AG20443 (cell line): ENCODE measurements at regions not wholly inside any gene's neighbourhood (a gene's known extent, or its start where the extent isn't known, plus 50 kb on each side); places are given as distances from the start of the nearest gene placed in this dataset.

Experiments used
- DNase-seq: peaks from one replicate; pipeline ENCODE4 v3.0.0; 2012; ENCODE audit warnings: low spot score, mixed read lengths

DNA sequence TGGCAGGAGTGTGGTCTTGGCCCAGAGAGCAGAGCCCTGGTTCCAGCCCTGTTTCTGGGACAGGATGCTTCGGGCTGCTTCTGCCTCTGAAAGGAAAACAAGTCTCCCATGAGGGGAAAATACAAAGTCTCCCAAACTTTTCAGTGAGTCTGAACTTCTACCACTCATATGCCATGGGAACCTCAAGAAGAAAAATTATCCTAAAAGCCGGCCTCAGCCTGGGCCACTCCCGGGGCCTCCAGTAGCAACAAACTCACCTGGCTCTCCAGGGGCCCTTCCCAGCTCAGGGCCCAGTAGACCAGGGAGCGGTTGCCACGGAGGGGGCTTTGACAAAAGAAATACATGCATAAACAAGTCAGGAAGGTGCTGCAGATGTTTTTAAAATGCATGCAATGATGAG, 289.2 kb upstream of the HDAC4 start:
- no peak for DNase-seq

DNA sequence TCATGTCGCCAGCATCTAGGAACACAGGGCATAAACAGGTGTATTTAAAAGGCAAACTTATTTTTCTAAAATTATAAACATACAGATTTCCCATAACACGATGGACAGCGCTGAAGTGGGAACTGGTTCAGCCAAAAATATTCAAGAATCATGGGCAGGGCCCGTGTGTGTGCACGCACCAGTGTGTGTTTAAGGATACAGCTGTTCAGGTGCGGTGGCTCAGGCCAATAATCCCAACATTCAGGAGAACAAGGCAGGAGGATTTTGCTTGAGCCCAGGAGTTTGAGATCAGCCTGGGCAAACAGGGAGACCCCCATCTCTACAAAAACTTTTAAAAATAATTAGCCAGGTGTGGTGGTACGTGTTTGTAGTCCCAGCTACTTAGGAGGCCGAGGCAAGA, 288.6 kb upstream of the HDAC4 start:
- no peak for DNase-seq

DNA sequence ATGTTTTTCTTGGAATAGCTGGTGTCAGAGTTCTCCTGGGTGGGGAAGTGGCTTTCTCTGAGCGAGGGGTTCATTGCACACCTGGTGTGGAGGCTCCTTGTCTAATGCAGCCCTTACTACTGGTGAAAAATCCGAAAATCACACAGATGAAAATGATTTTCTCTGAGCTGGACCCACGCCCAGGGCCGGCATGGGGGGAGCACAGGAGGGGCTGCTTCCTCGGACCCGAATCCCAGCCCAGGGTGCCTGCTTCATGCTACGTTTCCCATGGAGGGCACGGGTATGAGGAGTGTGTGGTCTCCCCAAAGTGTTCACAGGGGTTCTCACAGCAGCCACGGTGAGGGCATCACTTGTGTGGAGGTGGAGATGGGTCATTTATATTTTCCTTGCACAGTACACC, 288.0 kb upstream of the HDAC4 start:
- no peak for DNase-seq

DNA sequence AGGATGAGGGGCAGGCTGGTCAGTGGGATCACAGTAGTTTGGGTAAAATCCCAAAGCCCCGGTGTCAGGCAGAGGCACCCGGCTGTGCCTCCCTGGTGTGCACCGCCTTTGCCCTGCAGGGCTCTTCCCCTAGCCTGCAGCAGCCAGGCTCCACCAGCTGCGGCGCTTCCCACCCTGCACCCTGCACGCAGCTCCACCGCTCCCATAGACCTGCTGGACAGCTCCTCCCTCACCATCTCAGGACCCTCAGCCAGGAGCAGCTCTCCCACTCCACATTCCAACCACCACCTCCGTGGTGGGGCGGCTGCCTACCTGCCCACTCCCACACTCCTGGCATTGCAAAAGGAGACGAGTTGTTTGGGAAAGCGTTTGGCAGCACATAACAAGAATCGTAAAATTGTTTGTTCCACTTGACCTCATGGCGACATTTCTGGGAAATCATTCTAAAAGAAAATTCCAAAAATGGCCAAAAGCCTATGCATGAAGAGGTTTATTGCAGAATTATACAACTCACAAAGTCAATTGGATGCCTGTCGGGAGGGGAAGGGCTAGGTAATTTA, 287.4 kb upstream of the HDAC4 start:
- DNase-seq, result no peak

DNA sequence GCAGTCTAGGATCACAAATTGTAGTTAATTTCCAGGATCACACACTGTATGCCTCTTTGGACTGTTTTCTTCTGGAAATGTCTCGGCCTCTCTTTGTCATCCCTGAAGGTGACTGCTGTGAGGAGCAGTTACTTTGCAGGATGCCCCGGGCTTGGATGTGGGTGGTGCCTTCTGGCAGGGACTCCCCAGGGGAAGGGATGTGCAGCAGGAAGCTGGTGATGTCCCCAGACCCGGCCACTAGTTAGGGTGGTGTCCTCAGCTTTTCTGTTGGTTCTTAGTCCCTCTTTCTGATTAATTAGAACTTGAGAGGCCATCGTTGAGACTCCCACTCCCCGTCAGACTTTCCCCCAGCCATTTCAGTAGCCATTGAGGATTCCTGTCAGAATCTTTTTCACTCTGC, 286.6 kb upstream of the HDAC4 start:
- no peak for DNase-seq

DNA sequence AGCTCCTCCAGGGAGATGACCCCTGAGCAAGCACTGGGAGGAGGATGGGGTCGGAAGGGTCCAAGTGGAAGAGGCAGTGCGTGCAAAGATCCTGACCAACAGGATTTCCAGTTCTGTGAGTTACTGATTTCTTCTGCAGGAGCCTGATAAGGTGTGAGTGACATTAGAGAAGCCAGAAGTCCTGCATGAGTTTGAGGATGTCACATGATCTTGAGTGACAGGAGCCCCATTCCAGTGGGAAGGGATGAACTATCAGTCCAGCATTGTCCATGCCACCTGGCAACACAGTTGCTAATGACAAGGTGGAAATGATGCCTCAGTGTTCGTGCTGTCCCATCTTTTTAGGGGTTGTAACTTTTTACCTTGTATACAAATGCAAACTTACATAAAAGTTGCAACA, 285.1 kb upstream of the HDAC4 start:
- DNase-seq, result no peak

DNA sequence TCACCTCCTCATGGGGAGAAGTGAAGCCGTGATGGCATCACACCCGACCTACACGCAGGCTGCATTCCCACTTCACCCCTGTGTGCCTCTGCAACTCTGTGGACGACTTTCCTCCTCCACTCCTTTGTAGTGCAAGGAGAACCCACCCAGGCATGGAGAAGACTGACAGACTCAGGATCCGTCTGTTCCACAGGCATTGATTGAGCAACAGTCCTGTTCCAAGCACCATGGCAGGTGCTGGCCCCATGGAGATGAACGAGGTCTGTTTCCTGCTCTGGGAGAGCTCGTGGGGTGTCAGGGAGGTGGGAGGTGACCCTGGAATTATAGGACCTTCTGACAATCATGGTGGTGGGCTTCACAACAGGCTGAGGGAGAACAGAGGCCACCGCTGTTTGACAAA, 284.7 kb upstream of the HDAC4 start:
- no peak for DNase-seq

DNA sequence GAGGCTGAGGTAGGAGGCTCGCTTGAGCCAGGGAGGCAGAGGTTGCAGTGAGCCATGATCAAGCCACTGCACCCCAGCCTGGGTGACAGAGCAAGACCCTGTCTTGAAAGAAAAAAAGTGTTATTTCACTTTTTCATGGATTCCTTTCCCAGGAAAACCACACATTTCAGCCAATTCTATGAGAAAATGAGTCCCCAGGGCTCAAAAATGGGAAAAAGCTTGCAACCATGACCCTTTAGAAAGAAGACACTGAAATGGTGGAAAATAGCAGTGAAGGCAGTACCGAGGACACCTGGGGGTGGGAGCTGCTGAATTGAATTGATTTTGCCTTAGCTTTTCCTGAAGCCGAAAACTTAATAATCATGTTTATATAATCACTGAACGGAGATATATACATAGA, 284.2 kb upstream of the HDAC4 start:
- no peak for DNase-seq

DNA sequence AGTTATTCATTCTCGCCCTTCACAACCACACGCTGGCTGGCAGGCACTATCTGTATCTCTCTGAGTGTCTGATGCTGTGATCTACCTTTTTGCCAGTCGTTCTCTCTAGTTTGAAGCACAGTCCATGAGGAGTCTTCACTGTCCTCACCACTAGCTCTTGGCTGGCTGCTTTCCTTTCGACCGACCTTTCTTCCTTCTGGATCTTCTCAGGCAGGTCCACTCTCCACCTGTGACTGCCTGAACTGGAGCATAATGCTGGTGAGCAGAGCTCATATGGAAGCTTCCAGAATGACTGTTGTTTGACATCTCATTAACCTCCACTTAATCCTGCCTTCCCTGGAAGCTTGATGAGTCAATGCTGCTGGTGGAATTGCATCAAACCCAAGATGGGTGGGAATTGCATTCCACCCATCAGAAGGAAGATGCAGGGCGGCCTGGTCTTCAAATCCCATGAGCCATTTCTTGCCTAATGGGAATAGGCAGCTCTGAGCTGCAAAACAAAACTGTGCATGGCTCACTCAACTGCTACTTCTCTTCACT, 283.5 kb upstream of the HDAC4 start:
- DNase-seq, result no peak

DNA sequence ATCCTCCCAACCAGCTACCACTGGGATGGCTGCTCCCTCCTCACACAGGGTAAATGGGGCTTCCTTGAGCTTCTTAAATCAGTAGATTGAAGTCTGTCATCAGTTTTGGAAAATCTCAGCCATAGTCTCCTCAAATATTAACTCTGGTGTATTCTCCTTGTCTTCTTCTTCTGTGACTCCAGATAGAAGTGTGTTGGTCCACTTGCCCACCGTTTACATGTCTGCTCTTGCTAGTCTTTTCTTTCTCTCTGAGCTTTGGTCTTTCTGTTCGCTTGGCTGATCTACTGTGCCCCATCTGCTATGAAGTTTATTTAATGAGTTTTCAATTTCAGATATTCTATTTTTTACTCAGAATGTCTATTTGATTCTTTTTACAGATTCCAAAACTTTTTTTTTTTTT, 281.7 kb upstream of the HDAC4 start:
- DNase-seq, result no peak

DNA sequence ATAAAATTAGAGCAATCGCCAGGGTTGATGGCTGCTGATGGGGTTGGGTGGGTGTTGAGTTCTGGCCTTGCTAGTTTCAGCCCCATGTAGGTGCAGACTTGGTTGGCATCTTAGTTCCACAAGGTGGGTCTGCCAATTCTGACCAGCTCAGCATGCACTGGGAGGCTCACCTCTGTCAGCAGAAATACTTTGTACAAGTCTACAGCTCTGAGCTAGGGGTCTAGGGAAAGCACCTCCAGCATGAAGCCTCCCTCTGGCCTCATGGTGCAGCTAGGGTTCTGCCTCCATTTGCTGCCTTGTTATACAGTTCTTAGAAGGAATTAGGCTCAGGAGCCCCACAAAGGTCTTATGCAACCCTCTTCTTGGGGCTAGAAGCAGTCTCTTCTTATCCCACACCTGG, 278.9 kb upstream of the HDAC4 start:
- DNase-seq, result no peak

DNA sequence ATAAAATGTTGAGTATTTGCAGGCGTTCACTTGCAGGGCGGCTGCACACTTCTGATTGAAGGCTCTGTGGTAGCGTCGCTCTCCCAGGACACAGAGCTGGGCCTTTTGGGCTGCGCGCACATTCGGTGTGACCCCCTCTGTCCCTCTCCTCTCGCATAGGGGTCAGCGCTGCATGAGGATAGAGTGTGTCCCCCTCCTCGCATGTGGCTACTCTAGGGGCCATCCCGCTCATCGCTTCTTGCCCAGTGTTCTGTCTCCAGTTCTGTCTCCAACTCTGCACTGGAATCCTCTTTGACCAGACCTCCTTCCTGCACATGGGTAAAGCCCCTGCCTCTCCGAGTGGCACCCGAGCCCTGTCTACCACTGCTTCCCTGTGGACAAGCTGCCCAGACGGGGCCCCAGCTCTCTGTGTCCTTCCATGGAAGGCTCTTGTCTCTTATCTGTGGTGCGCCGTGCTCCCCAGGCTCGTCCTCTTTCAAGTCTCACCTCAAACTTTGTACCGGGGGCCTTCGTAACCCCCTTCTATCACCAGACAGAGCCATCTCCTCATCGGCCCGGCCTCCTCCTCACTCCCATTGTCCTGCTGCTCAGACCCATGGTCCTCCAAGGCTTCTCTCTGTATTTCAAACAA, 278.0 kb upstream of the HDAC4 start:
- DNase-seq, result no peak

DNA sequence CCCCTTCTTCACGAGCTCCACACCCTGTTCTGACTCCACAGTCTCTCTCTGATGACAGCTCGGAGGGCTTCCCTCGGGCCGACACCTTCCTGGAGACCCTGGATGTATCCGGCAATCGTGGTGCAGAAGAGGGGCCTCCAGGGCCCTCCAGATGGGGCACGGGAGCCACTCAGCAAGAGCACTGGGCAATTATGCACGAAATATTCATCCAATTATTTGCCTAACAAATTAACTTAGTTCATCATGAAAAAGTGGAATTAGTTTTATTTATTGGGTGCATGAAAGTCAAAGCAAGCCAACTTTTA, 277.3 kb upstream of the HDAC4 start:
- DNase-seq, result no peak

DNA sequence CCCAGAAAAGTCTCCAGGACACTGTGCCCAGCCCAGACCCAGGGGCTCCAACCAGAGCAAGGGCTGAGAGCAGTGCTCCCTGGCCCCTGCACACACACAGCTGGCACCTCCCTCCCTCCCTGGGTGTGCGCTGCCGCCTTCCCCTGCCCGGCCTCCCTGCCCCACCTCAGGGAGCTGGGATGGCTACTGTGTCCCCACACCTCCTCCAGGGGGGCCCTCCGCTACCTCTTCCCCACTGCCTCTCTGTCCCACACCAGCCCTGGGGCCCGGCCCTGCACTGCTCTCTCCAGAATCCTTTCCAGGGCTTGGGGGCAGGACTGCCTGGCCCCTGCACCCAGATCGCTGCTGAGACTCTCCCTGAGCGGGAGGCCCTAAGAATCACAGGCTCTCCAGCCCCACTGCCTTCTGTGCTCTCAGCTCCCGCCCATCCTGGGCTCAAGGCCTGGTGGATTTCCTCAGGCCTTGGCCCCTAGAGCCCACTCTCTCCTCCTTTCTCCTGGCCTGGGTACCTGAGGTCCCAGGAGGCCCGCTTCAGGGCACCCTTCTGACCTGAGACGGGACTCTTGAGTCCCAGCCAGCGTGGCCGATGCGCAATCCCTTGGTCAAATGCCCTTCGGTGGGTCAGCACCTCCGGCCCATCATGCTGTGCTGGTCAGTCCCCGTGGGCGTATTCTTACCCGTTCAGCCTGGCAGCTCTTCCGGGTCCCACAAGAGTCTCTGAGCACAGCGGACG, 276.8 kb upstream of the HDAC4 start:
- no peak for DNase-seq

DNA sequence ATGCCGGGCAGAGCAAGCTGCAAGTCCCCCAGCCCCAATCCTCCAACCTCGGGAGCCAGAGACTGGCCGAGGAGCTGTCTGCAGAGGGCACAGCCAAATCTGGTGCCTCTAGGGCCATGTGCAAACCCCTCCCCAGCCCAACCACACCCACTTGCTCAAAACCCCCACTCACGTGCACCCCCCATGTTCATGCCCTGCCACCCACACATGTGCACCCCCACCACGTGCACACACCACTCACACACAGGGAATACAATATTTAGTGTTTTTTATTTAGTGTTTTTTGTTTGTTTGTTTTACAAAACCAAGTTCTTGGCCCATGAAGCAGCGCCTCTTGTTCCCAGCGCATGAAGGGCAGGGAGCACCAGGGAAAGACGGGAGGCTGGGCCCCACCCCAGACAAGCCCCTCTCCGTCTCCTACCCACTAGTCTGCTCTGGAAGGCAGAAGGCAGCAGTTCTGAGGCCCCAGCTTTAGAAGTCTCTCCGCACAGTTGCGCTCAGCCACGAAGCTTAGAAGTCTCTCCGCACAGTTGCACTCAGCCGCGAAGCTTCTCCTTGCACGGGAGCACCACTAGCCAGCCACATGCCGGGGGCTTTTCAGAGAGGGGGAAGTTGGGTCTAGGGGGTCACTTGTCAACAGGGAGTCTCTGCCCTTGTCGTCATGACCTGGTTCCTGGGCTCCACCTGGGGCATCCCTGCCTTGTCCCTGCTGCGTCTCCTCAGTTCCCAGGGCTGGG, 276.1 kb upstream of the HDAC4 start:
- DNase-seq, result no peak

DNA sequence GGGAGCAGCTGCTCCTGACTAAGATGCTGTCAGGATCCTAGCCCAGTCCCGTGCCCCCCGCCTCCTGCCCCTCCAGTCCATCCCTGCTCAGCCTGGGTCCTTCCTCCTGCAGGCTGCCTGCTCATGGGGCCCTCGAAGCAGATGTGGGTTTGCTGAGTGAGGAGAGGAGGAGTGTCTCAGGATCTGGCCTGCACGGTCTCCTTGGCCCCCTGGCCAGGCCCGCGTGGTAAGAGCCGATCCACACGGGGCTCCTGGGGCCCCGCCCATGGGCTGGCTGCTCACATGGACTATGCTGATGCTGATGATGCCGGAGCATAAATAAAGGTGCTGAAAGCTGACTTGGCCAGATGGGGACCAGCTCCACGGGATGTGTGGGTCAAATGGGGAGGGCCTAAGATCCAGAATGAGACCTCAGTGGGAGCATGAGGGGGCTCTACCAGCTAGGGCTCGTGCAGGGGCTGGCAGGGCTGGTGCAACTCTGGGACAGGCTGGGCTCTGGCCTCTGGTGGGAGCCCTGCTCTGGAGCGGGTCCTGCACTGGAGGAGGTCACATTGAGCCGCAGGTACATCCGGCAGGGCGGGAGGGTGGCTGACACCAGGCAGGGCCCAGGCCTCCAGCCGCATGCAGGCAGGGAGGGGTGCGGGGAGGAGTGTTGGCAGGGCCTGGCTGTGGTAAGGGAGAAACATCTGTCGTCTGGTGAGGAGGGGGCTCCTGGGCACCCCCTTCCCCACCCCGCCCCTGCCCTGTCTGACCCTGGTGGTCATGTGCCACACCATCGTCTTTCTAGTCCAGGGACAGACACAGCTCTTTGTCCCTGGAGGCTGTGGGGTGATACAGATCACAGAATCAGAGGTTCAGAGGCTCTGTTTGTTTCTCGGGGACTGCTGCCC, 275.3 kb upstream of the HDAC4 start:
- DNase-seq, result no peak

DNA sequence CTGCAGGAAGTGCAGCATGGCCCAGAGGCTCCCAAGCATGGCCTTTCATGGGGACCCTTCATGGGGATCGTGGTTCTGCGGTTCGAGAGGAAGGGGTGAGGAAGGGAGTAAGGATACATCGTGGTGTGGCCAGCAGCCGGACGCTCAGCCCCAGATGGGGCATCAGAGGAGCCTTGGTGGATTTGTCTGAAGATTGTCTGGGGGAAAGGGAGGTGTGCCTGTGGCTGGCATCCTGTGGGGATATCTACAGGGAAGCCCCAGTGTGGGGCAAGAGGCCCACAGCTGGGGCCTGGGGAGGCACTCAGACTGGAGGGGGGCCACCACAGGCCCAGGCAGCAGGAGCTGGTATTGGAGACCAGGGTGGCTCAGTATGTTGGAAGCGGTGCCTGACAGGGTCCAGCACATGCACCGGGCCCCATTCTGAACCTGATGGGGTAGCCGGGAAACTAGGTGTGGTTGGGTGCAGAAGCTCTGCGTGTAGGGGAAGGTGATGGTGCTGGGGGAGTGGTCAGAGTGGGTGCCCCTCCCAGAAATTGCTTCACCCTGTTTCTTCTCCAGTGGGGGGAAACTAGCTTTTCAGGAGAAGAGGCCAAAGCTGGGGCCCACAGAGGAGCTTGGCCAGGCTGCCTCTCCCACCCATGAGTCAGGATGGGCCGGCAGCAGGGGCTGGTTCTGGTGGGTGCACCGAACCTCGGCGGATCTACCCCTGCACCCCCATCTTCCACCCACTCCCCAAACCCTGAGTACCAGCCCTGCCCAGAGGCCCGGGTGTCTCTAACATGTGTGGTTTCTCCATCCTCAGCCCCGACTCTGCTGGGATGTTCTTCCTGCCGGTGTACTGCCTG, 274.4 kb upstream of the HDAC4 start:
- no peak for DNase-seq

DNA sequence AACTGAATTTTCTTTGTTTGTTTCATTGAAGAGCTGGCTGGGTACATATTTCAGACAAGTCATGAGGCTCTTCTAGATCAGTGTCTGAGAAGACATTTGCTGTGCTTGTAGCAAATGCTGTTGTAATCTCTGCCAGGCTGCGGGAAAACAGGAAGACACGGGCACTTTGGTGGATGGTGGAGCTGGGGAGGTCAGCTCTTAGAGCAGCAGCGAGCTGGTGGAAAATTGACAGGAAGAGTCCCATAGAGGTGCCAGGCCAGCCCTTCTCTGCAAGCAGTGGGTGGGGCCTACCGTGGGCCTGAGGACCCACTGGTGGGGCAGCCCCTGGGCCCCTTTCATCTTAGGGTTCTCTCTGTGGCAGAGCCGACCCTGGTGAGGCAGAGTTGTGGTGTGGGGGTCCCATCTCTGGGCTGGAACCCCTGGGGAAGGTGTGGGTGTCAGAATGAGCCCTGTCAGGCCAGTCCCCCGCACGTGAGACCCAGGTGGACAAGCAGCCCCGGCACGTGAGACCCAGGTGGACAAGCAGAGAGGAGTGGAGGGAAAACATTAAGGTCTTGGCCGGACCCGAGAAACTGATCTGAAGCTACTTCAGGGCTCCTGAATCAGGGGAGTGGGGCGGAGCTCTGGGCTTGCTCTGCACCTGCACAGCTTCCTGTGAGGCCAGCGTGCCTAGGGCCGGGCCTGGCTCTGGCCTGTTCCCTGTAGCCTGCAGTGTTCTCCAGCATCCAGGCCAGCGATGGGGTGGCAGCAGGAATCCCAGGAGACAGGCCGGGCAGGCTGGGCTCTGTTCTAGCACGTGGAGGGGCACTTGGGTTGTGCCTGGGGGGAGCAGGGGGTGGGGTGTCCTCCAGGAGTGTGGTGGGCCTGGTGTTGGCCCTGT, 273.5 kb upstream of the HDAC4 start:
- no peak for DNase-seq

DNA sequence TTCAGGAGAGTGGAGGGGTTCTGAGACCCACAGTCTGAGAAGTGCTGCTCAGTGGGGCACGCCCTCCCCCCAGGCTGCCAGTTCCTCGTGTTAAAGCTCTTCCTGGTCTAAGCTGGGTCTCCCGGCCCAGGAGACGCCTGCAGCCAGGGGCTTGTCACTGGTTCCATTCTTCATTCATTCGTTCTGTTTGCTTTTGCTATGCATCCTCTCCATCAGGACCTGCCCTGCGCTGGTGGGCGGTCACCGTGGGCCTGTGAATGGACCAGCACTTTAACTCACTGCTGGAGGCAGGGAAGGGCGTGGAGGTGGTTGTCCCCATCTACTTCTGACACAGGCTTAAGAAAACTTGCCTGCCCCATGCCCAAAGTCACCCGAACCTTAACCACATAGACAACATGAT, 272.8 kb upstream of the HDAC4 start:
- no peak for DNase-seq
